ENCODE measurements at regions not wholly inside any gene's neighbourhood (a gene's known extent, or its start where the extent isn't known, plus 50 kb on each side); places are given as distances from the start of the nearest gene placed in this dataset.

- peaks cover 3% of the 10 kb centered on the region for H3K9me3 Mint-ChIP-seq
- H3K4me1 Mint-ChIP-seq = peaks cover 51% of the 10 kb centered on the region
- ChIA-PET POLR2A (no interaction called here), CTCF (no interaction called here)
- H3K27me3 Mint-ChIP-seq = peaks cover 2% of the 10 kb centered on the region
- peaks cover 10% of the 10 kb centered on the region for H3K36me3 Mint-ChIP-seq (ENCODE audit: low read depth)
- no peak for DNase-seq
- H3K4me3 Mint-ChIP-seq = no peak overlapping the region
- H3K27ac Mint-ChIP-seq = no peak overlapping the region
These were observed 247.3 kb downstream of the DSEL start for GRCh38 chr18:67269206-67269605.

- Mint-ChIP-seq H3K4me1 (peaks cover 49% of the 10 kb centered on the region), H3K27me3 (peaks cover 2% of the 10 kb centered on the region), H3K4me3 (no peak overlapping the region), H3K36me3 (ENCODE audit: low read depth) (peaks cover 10% of the 10 kb centered on the region), H3K27ac (no peak overlapping the region), H3K9me3 (peaks cover 3% of the 10 kb centered on the region)
- POLR2A ChIA-PET = no interaction called here
- CTCF ChIA-PET = no interaction called here
- no peak for DNase-seq
These were observed 248.0 kb downstream of the DSEL start for GRCh38 chr18:67268530-67268929.

- peaks cover 2% of the 10 kb centered on the region for H3K36me3 Mint-ChIP-seq (ENCODE audit: low read depth)
- peaks cover 53% of the 10 kb centered on the region for H3K4me1 Mint-ChIP-seq
- ChIA-PET CTCF (no interaction called here), POLR2A (interaction anchor here (0.8 kb wide), 1 partner anchor 22 kb away, joined by 3 read pairs; no protein-coding TSS in a partner anchor)
- H3K27ac Mint-ChIP-seq = no peak overlapping the region
- H3K9me3 Mint-ChIP-seq = peaks cover under 1% of the 10 kb centered on the region
- DNase-seq = no peak
- peaks cover 2% of the 10 kb centered on the region for H3K27me3 Mint-ChIP-seq
- no peak overlapping the region for H3K4me3 Mint-ChIP-seq
These were observed 250.0 kb downstream of the DSEL start for GRCh38 chr18:67266246-67267237.

- H3K9me3 Mint-ChIP-seq = no peaks in the 10 kb centered on the region
- POLR2A ChIA-PET = interaction anchor here (0.8 kb wide), 1 partner anchor 22 kb away, joined by 3 read pairs; no protein-coding TSS in a partner anchor
- H3K27ac Mint-ChIP-seq = no peak overlapping the region
- H3K36me3 Mint-ChIP-seq (ENCODE audit: low read depth) = peaks cover 2% of the 10 kb centered on the region
- peaks cover 59% of the 10 kb centered on the region for H3K4me1 Mint-ChIP-seq
- no peak overlapping the region for H3K4me3 Mint-ChIP-seq
- no peak for DNase-seq
- H3K27me3 Mint-ChIP-seq = peaks cover 2% of the 10 kb centered on the region
- CTCF ChIA-PET = no interaction called here
These were observed 250.9 kb downstream of the DSEL start for GRCh38 chr18:67265464-67266245.

- Mint-ChIP-seq H3K4me1 (peaks cover 44% of the 10 kb centered on the region), H3K36me3 (ENCODE audit: low read depth) (no peaks in the 10 kb centered on the region), H3K27me3 (no peaks in the 10 kb centered on the region), H3K9me3 (no peaks in the 10 kb centered on the region), H3K27ac (peak overlapping the region; percentile 32), H3K4me3 (no peak overlapping the region)
- POLR2A ChIA-PET = no interaction called here
- CTCF ChIA-PET = no interaction called here
- DNase-seq = no peak
These were observed 254.5 kb downstream of the DSEL start for GRCh38 chr18:67261931-67262552.

GRCh38 chr18:67260841-67261240, 255.7 kb downstream of the DSEL start:
- CTCF ChIA-PET = no interaction called here
- no peak overlapping the region for H3K4me3 Mint-ChIP-seq
- POLR2A ChIA-PET = no interaction called here

GRCh38 chr18:67250776-67251424, 265.6 kb downstream of the DSEL start:
- CTCF ChIA-PET = no interaction called here
- Mint-ChIP-seq H3K4me1 (no peaks in the 10 kb centered on the region), H3K9me3 (no peaks in the 10 kb centered on the region), H3K4me3 (no peak overlapping the region), H3K36me3 (ENCODE audit: low read depth) (no peaks in the 10 kb centered on the region), H3K27ac (no peak overlapping the region), H3K27me3 (no peaks in the 10 kb centered on the region)
- POLR2A ChIA-PET = no interaction called here
- no peak for DNase-seq

More at GRCh38 chr18:67260841-67261240, 255.7 kb downstream of the DSEL start:
- H3K27me3 Mint-ChIP-seq = no peaks in the 10 kb centered on the region
- H3K9me3 Mint-ChIP-seq = no peaks in the 10 kb centered on the region
- no peak overlapping the region for H3K27ac Mint-ChIP-seq
- DNase-seq = no peak
- H3K4me1 Mint-ChIP-seq = peaks cover 33% of the 10 kb centered on the region
- H3K36me3 Mint-ChIP-seq (ENCODE audit: low read depth) = no peaks in the 10 kb centered on the region

GRCh38 chr18:67243799-67244587, 272.5 kb downstream of the DSEL start:
- peak overlapping the region; percentile 80 for H3K27ac Mint-ChIP-seq
- H3K4me1 Mint-ChIP-seq = peaks cover 15% of the 10 kb centered on the region
- ChIA-PET POLR2A (interaction anchor here (1.1 to 1.3 kb wide), 3 partner anchors 22 to 273 kb away, joined by 3 to 4 read pairs (median 3); no protein-coding TSS in a partner anchor), CTCF (no interaction called here)
- no peaks in the 10 kb centered on the region for H3K27me3 Mint-ChIP-seq
- H3K9me3 Mint-ChIP-seq = no peaks in the 10 kb centered on the region
- no peaks in the 10 kb centered on the region for H3K36me3 Mint-ChIP-seq (ENCODE audit: low read depth)
- H3K4me3 Mint-ChIP-seq = peak overlapping the region; percentile 72
- DNase-seq = peak; percentile 18

GRCh38 chr18:67242001-67242400, 274.5 kb downstream of the DSEL start:
- Mint-ChIP-seq H3K27ac (no peak overlapping the region), H3K36me3 (ENCODE audit: low read depth) (no peaks in the 10 kb centered on the region), H3K9me3 (no peaks in the 10 kb centered on the region), H3K4me1 (peaks cover 15% of the 10 kb centered on the region), H3K27me3 (no peaks in the 10 kb centered on the region), H3K4me3 (no peak overlapping the region)
- ChIA-PET CTCF (no interaction called here), POLR2A (no interaction called here)
- no peak for DNase-seq

- no peak overlapping the region for H3K4me3 Mint-ChIP-seq
- H3K9me3 Mint-ChIP-seq = no peaks in the 10 kb centered on the region
- H3K27me3 Mint-ChIP-seq = no peaks in the 10 kb centered on the region
- H3K4me1 Mint-ChIP-seq = peaks cover 15% of the 10 kb centered on the region
- no peaks in the 10 kb centered on the region for H3K36me3 Mint-ChIP-seq (ENCODE audit: low read depth)
- no peak overlapping the region for H3K27ac Mint-ChIP-seq
- CTCF ChIA-PET = no interaction called here
- DNase-seq = no peak
- POLR2A ChIA-PET = no interaction called here
These were observed 275.2 kb downstream of the DSEL start for GRCh38 chr18:67241299-67241698.

GRCh38 chr18:67239826-67240225, 276.7 kb downstream of the DSEL start:
- ChIA-PET POLR2A (no interaction called here), CTCF (no interaction called here)
- no peak overlapping the region for H3K4me3 Mint-ChIP-seq
- peaks cover 15% of the 10 kb centered on the region for H3K4me1 Mint-ChIP-seq
- H3K27ac Mint-ChIP-seq = no peak overlapping the region
- no peaks in the 10 kb centered on the region for H3K36me3 Mint-ChIP-seq (ENCODE audit: low read depth)
- H3K27me3 Mint-ChIP-seq = no peaks in the 10 kb centered on the region
- DNase-seq = no peak
- no peaks in the 10 kb centered on the region for H3K9me3 Mint-ChIP-seq

GRCh38 chr18:67232991-67233390, 283.5 kb downstream of the DSEL start:
- no peak for DNase-seq

More at GRCh38 chr18:67232991-67233390, 283.5 kb downstream of the DSEL start:
- Mint-ChIP-seq H3K27me3 (no peaks in the 10 kb centered on the region), H3K4me1 (no peaks in the 10 kb centered on the region), H3K27ac (no peak overlapping the region), H3K36me3 (ENCODE audit: low read depth) (no peaks in the 10 kb centered on the region), H3K9me3 (no peaks in the 10 kb centered on the region), H3K4me3 (no peak overlapping the region)
- POLR2A ChIA-PET = no interaction called here
- CTCF ChIA-PET = no interaction called here
